ENCODE measurements at regions not wholly inside any gene's neighbourhood (a gene's known extent, or its start where the extent isn't known, plus 50 kb on each side); places are given as distances from the start of the nearest gene placed in this dataset.

DNA sequence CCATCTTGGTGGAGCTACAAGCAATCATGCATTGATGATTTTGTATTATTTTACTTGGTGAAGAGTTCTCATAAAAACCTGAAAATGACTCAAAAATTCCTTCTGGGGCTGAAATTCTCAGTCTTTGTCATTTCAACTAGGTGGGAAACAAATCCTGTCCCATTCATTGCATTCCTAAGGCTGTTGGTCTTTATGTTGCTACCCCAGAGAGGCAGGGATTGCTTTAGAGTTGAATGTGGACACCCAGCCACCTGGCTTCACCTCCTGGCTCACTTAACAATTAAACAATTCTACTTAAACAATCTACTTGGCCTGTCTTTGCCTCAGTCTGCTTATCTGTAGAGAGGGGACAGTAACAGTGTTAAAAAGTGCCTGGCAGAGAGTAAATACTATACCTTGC, 117.3 kb upstream of the UBE3A start:
- no peak for TF ChIP-seq POLR2A (IDR thresholded peaks at IDR 0.05; ENCODE audit: low read length)
- no peak for TF ChIP-seq GATA1 (IDR thresholded peaks at IDR 0.05; ENCODE audit: low read depth, low read length)

All from erythroblast (primary cell).